ENCODE measurements at regions not wholly inside any gene's neighbourhood (a gene's known extent, or its start where the extent isn't known, plus 50 kb on each side); places are given as distances from the start of the nearest gene placed in this dataset.

DNA sequence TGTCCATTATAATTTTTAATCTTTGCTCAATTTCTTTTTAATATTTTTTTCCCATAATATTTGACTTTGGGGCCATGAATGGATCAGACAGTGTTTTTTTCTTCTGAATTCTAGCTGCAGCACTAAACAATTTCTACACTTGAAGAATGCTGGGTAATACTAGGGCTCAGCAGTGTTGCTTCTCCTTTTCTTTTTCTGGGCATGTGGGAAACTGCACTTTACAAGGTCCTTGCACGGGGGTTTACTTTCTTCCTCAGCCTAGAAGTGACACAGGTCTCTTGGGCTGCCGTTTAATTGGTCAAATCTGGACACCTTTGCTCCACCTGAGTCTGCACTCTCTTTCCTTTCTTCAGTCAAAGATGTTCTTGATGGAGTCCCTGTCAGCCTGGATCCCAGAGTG lies 135.4 kb upstream of the APCDD1 start:
- 94% methylated on average over 2 of the region's 2 CpGs for WGBS (ENCODE audit: insufficient coverage)
- Histone ChIP-seq H3K4me1 (ENCODE audit: control extremely low read depth in 1 of 4, control insufficient read depth in 4 of 4, insufficient read depth in 4 of 4, low read length in 3 of 4) (peaks cover 5 to 55% (median 7%) of the 10 kb centered on the region in 4 experiments), H3K36me3 (ENCODE audit: control insufficient read depth in 4 of 4, insufficient read depth in 4 of 4, low read length in 3 of 4) (no peaks in the 10 kb centered on the region), H3K9me3 (ENCODE audit: control extremely low read depth in 1 of 5, control insufficient read depth in 4 of 5, insufficient read depth in 2 of 5, low read depth in 1 of 5, low read length in 4 of 5) (no peaks in the 10 kb centered on the region), H3K4me3 (ENCODE audit: control insufficient read depth in 1 of 7, extremely low read depth in 1 of 7, insufficient read depth in 4 of 7, low read depth in 2 of 7, low read length in 6 of 7) (no peak overlapping the region), H3K27ac (ENCODE audit: insufficient read depth in 1 of 2, low read depth in 1 of 2, low read length in 2 of 2, poor library complexity in 1 of 2, severe bottlenecking in 2 of 2) (no peak overlapping the region), H3K27me3 (replicated peaks in 2 of 5; ENCODE audit: control insufficient read depth in 4 of 5, insufficient read depth in 5 of 5, low read length in 4 of 5) (no peaks in the 10 kb centered on the region)
- ChIA-PET CTCF (interaction anchor here (0.9 kb wide), 1 partner anchor 82 kb away, joined by 3 read pairs; no protein-coding TSS in a partner anchor), POLR2A (no interaction called here)
- DNase-seq = no peak

DNA sequence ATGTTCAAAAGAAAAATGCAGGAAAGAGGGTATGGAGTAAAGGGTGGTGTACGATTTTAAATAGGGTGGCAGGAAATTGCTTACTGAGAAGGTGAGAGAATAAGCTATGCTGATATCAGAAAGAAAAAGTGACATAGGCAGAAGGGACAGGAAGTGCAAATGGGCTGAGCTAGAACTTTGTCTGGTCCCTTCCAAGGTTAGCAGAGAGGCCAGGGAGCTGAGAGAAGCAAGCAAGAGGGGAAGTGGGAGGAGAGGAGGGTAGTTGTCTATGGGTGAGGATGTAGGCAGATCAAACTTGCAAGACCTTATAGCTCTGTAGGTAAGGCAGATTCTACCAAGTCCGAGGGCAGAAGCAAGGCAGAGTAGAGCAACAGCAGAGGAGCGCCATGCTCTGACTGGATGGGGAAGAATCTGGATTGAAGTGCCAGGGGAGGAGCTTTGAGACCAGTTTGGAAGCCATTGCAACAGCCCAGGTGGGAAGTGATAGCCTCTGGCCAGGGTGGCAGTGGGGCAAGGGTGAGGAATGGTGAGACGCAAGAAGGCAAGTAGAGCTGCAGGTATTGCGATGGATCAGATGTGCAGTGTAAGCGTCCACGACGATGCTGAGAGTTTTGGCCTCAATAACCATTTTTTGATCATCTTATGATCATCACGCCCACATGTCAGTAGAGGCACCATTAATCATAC lies 134.4 kb upstream of the APCDD1 start:
- H3K27me3 ChIP-seq (replicated peaks in 2 of 5; ENCODE audit: control insufficient read depth in 4 of 5, insufficient read depth in 5 of 5, low read length in 4 of 5) = no peaks in the 10 kb centered on the region
- no peak overlapping the region for H3K27ac ChIP-seq (ENCODE audit: insufficient read depth in 1 of 2, low read depth in 1 of 2, low read length in 2 of 2, poor library complexity in 1 of 2, severe bottlenecking in 2 of 2)
- ChIA-PET POLR2A (no interaction called here), CTCF (interaction anchor here (0.6 kb wide), 1 partner anchor 23 kb away, joined by 4 read pairs; no protein-coding TSS in a partner anchor)
- H3K4me1 ChIP-seq (ENCODE audit: control extremely low read depth in 1 of 4, control insufficient read depth in 4 of 4, insufficient read depth in 4 of 4, low read length in 3 of 4) = peaks cover 5 to 47% (median 7%) of the 10 kb centered on the region in 4 experiments
- no peaks in the 10 kb centered on the region for H3K9me3 ChIP-seq (ENCODE audit: control extremely low read depth in 1 of 5, control insufficient read depth in 4 of 5, insufficient read depth in 2 of 5, low read depth in 1 of 5, low read length in 4 of 5)
- no peak for DNase-seq
- no peaks in the 10 kb centered on the region for H3K36me3 ChIP-seq (ENCODE audit: control insufficient read depth in 4 of 4, insufficient read depth in 4 of 4, low read length in 3 of 4)
- 93% methylated on average over 6 of the region's 9 CpGs for WGBS (ENCODE audit: insufficient coverage)
- no peak overlapping the region for H3K4me3 ChIP-seq (ENCODE audit: control insufficient read depth in 1 of 7, extremely low read depth in 1 of 7, insufficient read depth in 4 of 7, low read depth in 2 of 7, low read length in 6 of 7)

DNA sequence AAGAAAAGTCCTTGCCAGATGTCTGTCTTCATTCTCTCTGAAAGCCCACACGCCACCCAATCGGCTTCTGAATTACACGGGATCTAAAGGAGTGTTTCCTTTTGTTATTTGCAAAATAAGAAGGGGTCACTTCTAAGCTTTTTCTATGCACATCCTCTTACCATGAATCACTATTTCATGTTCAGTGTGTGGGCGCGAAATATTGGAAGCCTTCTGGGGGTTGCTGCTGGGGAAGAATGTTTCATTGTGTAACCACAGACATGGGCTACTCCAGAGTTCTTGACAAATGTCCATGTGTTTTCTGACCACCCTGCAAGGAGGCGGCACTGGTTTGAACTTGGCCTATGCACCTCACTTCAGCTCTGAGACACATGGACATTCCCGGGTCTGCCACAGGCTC lies 133.6 kb upstream of the APCDD1 start:
- H3K36me3 ChIP-seq (ENCODE audit: control insufficient read depth in 4 of 4, insufficient read depth in 4 of 4, low read length in 3 of 4) = no peaks in the 10 kb centered on the region
- no peak overlapping the region for H3K4me3 ChIP-seq (ENCODE audit: control insufficient read depth in 1 of 7, extremely low read depth in 1 of 7, insufficient read depth in 4 of 7, low read depth in 2 of 7, low read length in 6 of 7)
- DNase-seq = no peak
- WGBS (ENCODE audit: insufficient coverage) = 96% methylated on average over 4 of the region's 7 CpGs
- H3K9me3 ChIP-seq (ENCODE audit: control extremely low read depth in 1 of 5, control insufficient read depth in 4 of 5, insufficient read depth in 2 of 5, low read depth in 1 of 5, low read length in 4 of 5) = no peaks in the 10 kb centered on the region
- H3K4me1 ChIP-seq (ENCODE audit: control extremely low read depth in 1 of 4, control insufficient read depth in 4 of 4, insufficient read depth in 4 of 4, low read length in 3 of 4) = peaks cover 0 to 40% (median 2%) of the 10 kb centered on the region in 4 experiments
- H3K27ac ChIP-seq (ENCODE audit: insufficient read depth in 1 of 2, low read depth in 1 of 2, low read length in 2 of 2, poor library complexity in 1 of 2, severe bottlenecking in 2 of 2) = no peak overlapping the region
- no peaks in the 10 kb centered on the region for H3K27me3 ChIP-seq (replicated peaks in 2 of 5; ENCODE audit: control insufficient read depth in 4 of 5, insufficient read depth in 5 of 5, low read length in 4 of 5)
- ChIA-PET POLR2A (no interaction called here), CTCF (interaction anchor here (0.8 kb wide), 1 partner anchor 12 kb away, joined by 3 read pairs; no protein-coding TSS in a partner anchor)

DNA sequence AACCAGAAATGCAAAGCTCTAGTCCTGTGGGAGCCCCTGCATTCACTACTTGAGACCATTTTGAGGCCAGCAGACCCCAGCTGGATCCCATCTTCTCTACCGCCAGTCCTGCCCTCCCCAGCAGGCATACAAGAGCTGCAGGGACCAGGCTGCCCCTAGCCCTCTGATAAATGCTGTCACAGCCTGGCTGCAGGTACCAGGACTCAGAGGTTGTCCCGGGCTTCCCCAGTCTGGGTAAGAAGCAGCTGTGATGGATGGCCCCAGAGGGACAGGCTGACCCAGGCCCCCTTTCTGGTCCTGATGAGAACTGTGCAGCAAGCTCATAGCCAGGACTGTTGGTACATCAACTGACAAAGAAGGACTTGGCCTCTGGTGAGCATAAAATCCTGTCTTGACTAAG lies 132.9 kb upstream of the APCDD1 start:
- H3K4me1 ChIP-seq (ENCODE audit: control extremely low read depth in 1 of 4, control insufficient read depth in 4 of 4, insufficient read depth in 4 of 4, low read length in 3 of 4) = peaks cover 0 to 34% (median 0%) of the 10 kb centered on the region in 4 experiments
- no peaks in the 10 kb centered on the region for H3K36me3 ChIP-seq (ENCODE audit: control insufficient read depth in 4 of 4, insufficient read depth in 4 of 4, low read length in 3 of 4)
- no peak overlapping the region for H3K27ac ChIP-seq (ENCODE audit: insufficient read depth in 1 of 2, low read depth in 1 of 2, low read length in 2 of 2, poor library complexity in 1 of 2, severe bottlenecking in 2 of 2)
- H3K9me3 ChIP-seq (ENCODE audit: control extremely low read depth in 1 of 5, control insufficient read depth in 4 of 5, insufficient read depth in 2 of 5, low read depth in 1 of 5, low read length in 4 of 5) = no peaks in the 10 kb centered on the region
- DNase-seq = no peak
- no peaks in the 10 kb centered on the region for H3K27me3 ChIP-seq (replicated peaks in 2 of 5; ENCODE audit: control insufficient read depth in 4 of 5, insufficient read depth in 5 of 5, low read length in 4 of 5)
- 100% methylated on average over 2 of the region's 2 CpGs for WGBS (ENCODE audit: insufficient coverage)
- POLR2A ChIA-PET = no interaction called here
- H3K4me3 ChIP-seq (ENCODE audit: control insufficient read depth in 1 of 7, extremely low read depth in 1 of 7, insufficient read depth in 4 of 7, low read depth in 2 of 7, low read length in 6 of 7) = no peak overlapping the region
- CTCF ChIA-PET = interaction anchor here (0.8 to 1.5 kb wide), 6 partner anchors 9 to 351 kb away, joined by 3 to 6 read pairs (median 3); no protein-coding TSS in a partner anchor

DNA sequence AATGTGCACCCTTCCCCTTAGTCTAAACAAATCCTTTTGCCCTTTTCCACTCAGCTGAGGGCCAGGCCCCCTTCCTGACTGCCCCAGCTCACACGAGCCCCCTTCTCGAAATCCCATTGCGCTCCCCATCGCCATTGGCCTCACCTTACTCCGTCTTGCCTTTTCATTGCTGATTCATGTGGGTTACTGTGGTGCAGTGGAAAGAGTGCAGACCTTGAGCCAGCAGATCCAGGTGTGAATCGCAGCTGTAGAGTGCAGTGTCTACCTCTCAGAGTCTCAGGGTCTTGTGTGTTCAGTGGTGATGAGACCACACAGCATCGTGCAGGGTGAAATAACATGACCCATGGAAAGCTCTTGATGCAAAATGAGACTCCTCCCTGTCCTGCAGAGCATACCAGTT lies 132.4 kb upstream of the APCDD1 start:
- Histone ChIP-seq H3K9me3 (ENCODE audit: control extremely low read depth in 1 of 5, control insufficient read depth in 4 of 5, insufficient read depth in 2 of 5, low read depth in 1 of 5, low read length in 4 of 5) (no peaks in the 10 kb centered on the region), H3K4me3 (ENCODE audit: control insufficient read depth in 1 of 7, extremely low read depth in 1 of 7, insufficient read depth in 4 of 7, low read depth in 2 of 7, low read length in 6 of 7) (no peak overlapping the region), H3K4me1 (ENCODE audit: control extremely low read depth in 1 of 4, control insufficient read depth in 4 of 4, insufficient read depth in 4 of 4, low read length in 3 of 4) (peaks cover 0 to 30% (median 0%) of the 10 kb centered on the region in 4 experiments), H3K36me3 (ENCODE audit: control insufficient read depth in 4 of 4, insufficient read depth in 4 of 4, low read length in 3 of 4) (no peaks in the 10 kb centered on the region), H3K27me3 (replicated peaks in 2 of 5; ENCODE audit: control insufficient read depth in 4 of 5, insufficient read depth in 5 of 5, low read length in 4 of 5) (no peaks in the 10 kb centered on the region), H3K27ac (ENCODE audit: insufficient read depth in 1 of 2, low read depth in 1 of 2, low read length in 2 of 2, poor library complexity in 1 of 2, severe bottlenecking in 2 of 2) (no peak overlapping the region)
- ChIA-PET POLR2A (no interaction called here), CTCF (interaction anchor here (0.8 to 1.5 kb wide), 5 partner anchors 10 to 351 kb away, joined by 3 to 6 read pairs (median 3); no protein-coding TSS in a partner anchor)
- 96% methylated on average over 7 of the region's 7 CpGs for WGBS (ENCODE audit: insufficient coverage)
- no peak for DNase-seq

DNA sequence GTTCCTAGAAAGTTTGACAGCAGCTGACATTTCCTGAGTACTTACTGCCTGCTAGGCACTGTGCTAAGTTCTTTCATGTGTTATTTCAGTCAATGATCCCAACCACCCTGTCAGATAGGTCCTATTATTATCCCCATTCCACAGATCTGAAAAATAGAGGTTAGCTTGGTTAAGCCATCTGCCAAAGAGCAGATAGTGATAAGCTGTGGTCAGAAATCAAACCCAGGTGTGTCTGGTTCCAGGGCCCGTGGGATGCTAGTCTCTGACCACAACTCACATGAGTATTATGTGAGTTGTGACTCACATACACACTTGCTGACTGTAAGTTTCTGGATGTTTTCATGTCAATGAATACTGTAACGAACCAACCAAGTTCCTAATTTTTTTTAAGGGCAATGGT lies 132.0 kb upstream of the APCDD1 start:
- H3K4me3 ChIP-seq (ENCODE audit: control insufficient read depth in 1 of 7, extremely low read depth in 1 of 7, insufficient read depth in 4 of 7, low read depth in 2 of 7, low read length in 6 of 7) = no peak overlapping the region
- ChIA-PET POLR2A (no interaction called here), CTCF (interaction anchor here (0.9 to 1.5 kb wide), 4 partner anchors 9 to 352 kb away, joined by 3 to 6 read pairs (median 3); no protein-coding TSS in a partner anchor)
- H3K36me3 ChIP-seq (ENCODE audit: control insufficient read depth in 4 of 4, insufficient read depth in 4 of 4, low read length in 3 of 4) = no peaks in the 10 kb centered on the region
- DNase-seq = peak in 1 of 3 donors; percentile 10
- no peaks in the 10 kb centered on the region for H3K27me3 ChIP-seq (replicated peaks in 2 of 5; ENCODE audit: control insufficient read depth in 4 of 5, insufficient read depth in 5 of 5, low read length in 4 of 5)
- no peak overlapping the region for H3K27ac ChIP-seq (ENCODE audit: insufficient read depth in 1 of 2, low read depth in 1 of 2, low read length in 2 of 2, poor library complexity in 1 of 2, severe bottlenecking in 2 of 2)
- 80% methylated on average over 1 of the region's 2 CpGs for WGBS (ENCODE audit: insufficient coverage)
- H3K4me1 ChIP-seq (ENCODE audit: control extremely low read depth in 1 of 4, control insufficient read depth in 4 of 4, insufficient read depth in 4 of 4, low read length in 3 of 4) = peaks cover 0 to 25% (median 0%) of the 10 kb centered on the region in 4 experiments
- no peaks in the 10 kb centered on the region for H3K9me3 ChIP-seq (ENCODE audit: control extremely low read depth in 1 of 5, control insufficient read depth in 4 of 5, insufficient read depth in 2 of 5, low read depth in 1 of 5, low read length in 4 of 5)

DNA sequence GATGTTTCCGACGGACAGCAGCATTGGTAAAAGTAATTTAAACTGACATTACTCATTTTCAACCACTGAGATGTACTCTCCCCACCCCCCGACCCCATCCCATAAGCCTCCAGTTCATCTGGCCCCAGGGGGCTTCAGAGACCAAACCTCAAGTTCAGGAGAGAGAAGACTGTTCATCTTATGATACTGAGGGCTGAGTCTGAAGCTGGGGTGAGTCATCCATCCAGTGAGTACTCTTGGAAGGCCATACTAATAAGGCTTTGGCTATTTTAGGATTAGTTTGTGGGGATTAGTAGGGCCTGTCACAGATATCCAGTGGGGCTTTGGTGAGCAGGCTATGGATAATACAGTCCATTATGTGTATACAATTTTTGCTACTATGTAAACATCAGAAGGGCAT lies 125.3 kb upstream of the APCDD1 start:
- ChIA-PET POLR2A (no interaction called here), CTCF (no interaction called here)
- no peak for DNase-seq
- no peak overlapping the region for H3K27ac ChIP-seq (ENCODE audit: insufficient read depth in 1 of 2, low read depth in 1 of 2, low read length in 2 of 2, poor library complexity in 1 of 2, severe bottlenecking in 2 of 2)
- no CpG with 5 or more reads among the region's 3 CpGs for WGBS (ENCODE audit: insufficient coverage)
- no peaks in the 10 kb centered on the region for H3K27me3 ChIP-seq (replicated peaks in 2 of 5; ENCODE audit: control insufficient read depth in 4 of 5, insufficient read depth in 5 of 5, low read length in 4 of 5)
- no peaks in the 10 kb centered on the region for H3K9me3 ChIP-seq (ENCODE audit: control extremely low read depth in 1 of 5, control insufficient read depth in 4 of 5, insufficient read depth in 2 of 5, low read depth in 1 of 5, low read length in 4 of 5)
- H3K4me3 ChIP-seq (ENCODE audit: control insufficient read depth in 1 of 7, extremely low read depth in 1 of 7, insufficient read depth in 4 of 7, low read depth in 2 of 7, low read length in 6 of 7) = no peak overlapping the region
- H3K36me3 ChIP-seq (ENCODE audit: control insufficient read depth in 4 of 4, insufficient read depth in 4 of 4, low read length in 3 of 4) = no peaks in the 10 kb centered on the region
- no peaks in the 10 kb centered on the region for H3K4me1 ChIP-seq (ENCODE audit: control extremely low read depth in 1 of 4, control insufficient read depth in 4 of 4, insufficient read depth in 4 of 4, low read length in 3 of 4)

All from common myeloid progenitor, CD34-positive (primary cell).